ENCODE measurements at regions not wholly inside any gene's neighbourhood (a gene's known extent, or its start where the extent isn't known, plus 50 kb on each side); places are given as distances from the start of the nearest gene placed in this dataset.

DNA sequence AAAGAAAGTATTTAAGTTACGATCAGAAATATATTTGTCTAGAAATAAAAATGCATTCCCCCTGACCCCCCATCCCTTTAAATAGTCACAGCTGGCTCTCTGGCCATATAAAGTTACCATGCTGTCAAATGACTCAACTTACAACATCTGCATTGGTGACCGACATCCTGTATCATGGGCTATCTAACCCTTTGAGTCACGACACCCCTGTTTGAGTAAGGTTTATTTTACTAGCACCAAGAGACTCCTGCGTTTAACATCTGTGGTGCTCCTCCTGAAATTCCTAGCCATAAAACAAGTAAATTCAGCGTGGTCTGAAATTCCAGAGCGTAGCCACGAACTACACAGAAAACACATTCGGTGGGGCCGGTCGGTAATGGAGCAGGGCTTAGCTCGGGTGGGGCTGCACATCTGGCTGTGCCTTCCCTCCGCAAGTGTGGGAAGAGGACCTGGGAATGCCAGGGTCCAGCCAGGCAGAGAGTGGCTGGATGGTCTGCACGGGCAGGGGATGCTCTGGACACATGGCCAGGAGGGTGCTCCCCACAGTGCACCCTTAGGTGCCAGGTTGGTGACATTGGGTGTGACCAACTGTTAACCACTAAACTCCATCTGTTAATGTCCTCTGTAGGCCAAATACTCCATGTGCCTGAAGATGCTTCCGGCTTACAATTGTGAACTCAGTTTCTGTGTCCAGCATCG lies 53.0 kb upstream of the CLDN14 start:
- DNase-seq (ENCODE audit: low read depth in 2 of 2) = no peak

- DNase-seq (ENCODE audit: low read depth in 2 of 2) = no peak
These were observed 53.5 kb upstream of the CLDN14 start for GRCh38 chr21:36533468-36533848.

DNA sequence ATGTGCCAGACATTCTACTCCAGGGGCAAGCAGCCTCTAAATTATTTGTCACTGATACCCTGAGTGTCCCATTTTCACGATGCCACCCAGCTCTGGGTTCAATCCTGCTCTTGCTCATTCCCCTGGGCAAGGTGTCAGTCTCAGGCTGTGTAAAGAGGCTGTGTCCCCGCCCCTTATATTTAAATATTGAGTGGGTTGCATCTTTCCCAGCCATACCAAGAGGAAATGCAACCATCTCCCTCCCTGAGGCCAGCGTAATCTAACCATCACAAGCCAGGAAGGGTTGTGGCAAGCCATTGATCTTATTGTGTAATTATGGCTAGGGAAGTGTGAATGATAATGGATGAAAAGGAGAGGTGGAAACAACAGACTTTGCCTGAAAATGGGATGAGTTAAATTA lies 54.7 kb upstream of the CLDN14 start:
- no peak for DNase-seq (ENCODE audit: low read depth in 2 of 2)

DNA sequence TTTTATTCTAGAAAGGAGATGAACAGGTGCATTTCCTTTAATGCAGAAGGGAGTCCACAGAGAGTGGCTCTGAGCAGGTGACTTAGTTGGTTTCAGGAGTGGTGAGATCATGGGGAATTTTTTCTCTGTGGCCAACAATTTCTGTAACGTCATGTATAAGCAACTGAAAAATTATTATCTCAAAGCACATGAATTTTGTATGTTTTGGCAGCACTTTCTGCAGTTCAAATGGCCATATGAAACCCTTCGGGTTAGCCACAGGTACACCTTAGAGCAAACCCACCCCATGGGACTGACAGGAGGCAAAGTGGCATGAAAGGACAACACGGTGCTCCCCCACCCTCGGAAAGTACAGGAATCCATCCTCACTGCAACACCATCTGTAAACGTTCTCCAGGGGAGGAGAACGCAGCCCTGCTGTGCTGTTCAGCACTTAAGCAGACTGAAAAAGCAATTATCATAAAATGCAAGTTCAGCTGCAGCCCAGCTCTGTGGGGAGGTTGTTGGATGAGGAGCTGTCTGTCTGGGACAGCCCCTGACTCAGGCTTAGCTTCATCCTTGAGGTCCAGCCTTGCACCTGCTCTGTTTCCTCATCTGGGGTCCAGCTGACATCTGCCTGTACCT lies 55.8 kb upstream of the CLDN14 start:
- no peak for DNase-seq (ENCODE audit: low read depth in 2 of 2)

GRCh38 chr21:36538761-36539160 lies 58.8 kb upstream of the CLDN14 start:
- DNase-seq (ENCODE audit: low read depth in 2 of 2) = no peak

- no peak for DNase-seq (ENCODE audit: low read depth in 2 of 2)
These were observed 59.7 kb upstream of the CLDN14 start for GRCh38 chr21:36539434-36540150.

GRCh38 chr21:36540700-36541099 lies 60.8 kb upstream of the CLDN14 start:
- DNase-seq (ENCODE audit: low read depth in 2 of 2) = no peak

DNA sequence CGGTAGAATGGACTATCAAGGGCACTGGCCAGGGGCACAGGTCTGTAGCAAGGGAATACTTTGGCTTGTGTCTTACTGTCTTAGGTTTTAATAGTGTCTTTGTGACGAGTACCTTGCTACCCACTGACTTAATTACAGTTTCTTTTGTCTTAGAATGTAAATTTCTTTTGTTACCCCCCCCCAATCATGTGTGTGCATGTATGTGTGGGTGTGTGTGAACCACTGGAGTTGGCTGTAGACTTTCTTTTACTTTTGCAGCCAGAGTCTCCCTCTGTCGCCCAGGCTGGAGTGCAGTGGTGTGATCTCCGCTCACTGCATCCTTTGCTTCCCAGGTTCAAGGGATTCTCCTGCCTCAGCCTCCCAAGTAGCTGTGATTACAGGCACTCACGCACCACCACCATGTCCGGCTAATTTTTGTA lies 61.8 kb upstream of the CLDN14 start:
- no peak for DNase-seq (ENCODE audit: low read depth in 2 of 2)

- DNase-seq (ENCODE audit: low read depth in 2 of 2) = no peak
These were observed 62.6 kb upstream of the CLDN14 start for GRCh38 chr21:36542312-36543101.

DNA sequence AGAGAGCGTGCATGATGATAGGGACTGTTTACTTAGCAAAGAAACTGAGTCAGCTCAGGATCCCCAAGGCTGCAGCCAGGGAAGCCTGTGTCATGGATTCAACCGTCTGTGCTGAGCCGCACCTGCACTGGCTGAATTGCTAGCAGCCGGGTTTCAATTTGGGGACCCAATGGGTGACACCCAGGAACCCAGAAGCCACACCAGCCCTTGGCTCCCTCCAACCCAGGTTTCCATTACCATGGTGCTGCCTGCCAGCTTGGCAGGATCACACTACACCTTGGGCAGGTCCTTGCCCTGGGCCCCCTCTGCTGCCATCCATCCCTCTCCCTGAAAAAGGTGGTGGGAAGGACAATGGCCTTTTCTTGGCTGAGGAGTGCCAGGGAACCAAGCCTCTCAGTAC lies 64.0 kb upstream of the CLDN14 start:
- DNase-seq (ENCODE audit: low read depth in 2 of 2) = no peak

DNA sequence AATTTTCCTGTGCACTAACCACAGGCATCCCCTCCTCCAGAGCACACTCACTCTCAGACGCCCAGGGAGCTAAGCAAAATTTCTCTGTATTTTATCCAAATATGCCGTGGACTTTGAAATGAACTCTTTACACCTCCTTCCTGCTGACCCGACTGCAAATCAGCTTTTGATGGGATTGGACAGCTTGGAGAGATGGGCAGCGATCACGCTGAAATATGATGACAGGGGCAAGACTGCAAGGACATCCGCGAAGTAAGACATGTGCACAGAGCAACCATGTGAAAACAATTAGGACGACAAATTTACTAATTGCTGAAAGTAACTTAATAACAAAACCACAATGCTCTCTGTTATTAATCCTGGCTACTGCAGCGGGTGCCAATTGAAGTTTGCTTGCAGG lies 64.6 kb upstream of the CLDN14 start:
- DNase-seq (ENCODE audit: low read depth in 2 of 2) = no peak

GRCh38 chr21:36545776-36546511 lies 66.0 kb upstream of the CLDN14 start:
- no peak for DNase-seq (ENCODE audit: low read depth in 2 of 2)

DNA sequence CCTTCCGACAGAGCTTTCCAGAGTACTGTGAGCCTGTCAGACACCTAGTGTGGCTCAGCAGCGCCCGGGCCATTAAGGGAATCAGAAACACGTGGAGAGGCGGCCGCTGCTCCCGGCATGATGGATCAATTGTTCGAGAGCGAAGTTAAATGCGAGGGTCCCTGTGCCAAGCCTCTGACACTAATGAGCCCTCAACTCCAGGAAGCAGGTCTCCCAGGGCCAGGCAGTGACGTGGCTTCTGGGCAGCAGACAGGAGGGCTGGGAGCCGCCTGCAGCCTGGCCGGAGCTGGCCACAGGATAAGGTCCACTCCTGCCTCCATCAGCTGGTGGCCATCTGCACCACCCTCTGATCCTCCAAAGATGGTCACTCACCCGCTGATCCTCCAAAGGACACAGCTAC lies 67.5 kb upstream of the CLDN14 start:
- no peak for DNase-seq (ENCODE audit: low read depth in 2 of 2)

- no peak for DNase-seq (ENCODE audit: low read depth in 2 of 2)
These were observed 68.9 kb upstream of the CLDN14 start for GRCh38 chr21:36548866-36549265.

DNA sequence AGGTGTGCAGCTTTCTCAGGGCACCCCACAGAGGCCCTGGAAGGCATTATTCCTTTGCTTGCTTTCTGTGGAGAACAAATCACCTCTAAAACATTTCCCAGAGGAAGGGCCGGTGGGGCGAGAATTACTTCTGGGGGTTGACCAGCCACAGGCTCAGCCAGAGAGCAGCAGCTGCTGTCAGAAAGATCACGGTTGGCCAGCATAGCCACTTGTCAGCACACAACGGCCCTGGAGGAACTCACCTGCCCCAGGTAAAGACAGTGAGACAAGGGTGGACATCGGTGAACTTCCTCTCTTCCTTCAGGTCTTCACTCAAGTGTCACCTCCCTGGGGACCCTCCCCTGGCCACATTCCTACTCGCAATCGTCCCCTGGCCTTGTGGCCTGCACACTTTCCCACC lies 69.5 kb upstream of the CLDN14 start:
- DNase-seq (ENCODE audit: low read depth in 2 of 2) = no peak

- DNase-seq (ENCODE audit: low read depth in 2 of 2) = no peak
These were observed 70.8 kb upstream of the CLDN14 start for GRCh38 chr21:36550761-36551160.

DNA sequence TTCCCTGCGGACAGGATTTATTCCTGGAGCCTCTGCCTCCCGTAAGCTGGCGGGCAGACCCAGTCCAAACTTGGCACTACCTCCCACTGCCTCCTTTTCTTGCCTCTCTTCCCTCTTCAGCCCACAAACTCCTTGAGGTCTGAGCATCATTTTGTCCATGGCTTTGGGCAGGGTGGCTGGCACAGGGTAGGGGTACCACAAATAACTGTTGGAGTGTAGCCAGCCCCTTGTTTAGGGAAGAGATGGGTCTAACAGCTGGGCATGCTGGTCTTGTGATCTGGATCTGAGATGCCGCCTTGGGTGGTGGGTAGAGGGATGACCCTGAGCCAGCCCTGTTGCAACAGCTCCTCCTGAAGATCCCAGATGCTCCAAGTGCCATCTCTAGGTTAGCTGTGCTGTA lies 71.4 kb upstream of the CLDN14 start:
- no peak for DNase-seq (ENCODE audit: low read depth in 2 of 2)

DNA sequence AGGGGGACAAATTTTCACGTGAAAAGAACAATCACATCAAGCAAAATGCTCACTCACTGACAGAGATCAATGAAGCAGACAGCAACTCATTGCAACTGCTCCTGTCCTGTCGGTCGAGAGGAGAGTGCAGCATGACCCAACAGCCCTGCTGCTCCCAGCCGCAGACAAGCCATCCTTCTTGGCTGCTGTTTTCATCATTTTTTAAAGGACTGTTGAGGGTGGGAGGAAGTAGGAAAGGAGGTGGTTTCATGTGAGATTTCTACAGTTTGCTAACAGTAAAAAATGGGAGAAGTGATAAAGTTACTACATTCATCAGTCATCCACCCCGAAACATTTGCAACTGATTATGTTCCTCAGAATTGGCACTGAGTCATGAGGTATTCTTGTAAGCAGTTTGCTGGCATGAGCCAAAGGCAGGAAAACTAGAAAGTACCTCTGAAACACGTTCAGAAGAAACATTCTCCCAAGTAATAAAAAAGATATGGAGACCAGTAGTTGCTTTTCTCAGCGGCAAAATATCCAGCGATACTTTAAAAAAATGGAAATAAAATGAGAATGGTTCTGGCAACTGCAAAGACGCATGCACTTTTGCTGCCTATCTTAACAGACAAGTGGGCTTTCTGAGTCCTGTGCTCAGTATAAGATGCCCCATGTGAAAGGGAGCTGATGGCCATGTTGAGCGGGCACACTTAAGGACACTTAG lies 72.0 kb upstream of the CLDN14 start:
- DNase-seq (ENCODE audit: low read depth in 2 of 2) = no peak

DNA sequence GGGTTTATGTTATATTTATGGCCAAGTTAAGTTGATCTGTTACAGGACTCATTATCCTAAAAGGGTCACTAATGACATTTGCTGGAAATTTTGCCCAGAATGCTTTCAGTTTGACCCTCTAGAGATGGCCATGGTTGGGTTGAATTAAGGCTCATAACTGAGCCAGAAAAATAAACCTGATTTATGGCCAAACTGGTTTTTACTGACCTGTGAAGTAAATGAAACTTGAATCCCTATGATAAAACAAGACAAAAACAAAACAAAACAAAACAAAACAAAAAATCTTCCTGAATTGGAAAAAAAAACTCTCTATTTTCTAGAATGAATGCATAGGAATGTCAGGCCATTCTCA lies 72.5 kb upstream of the CLDN14 start:
- no peak for DNase-seq (ENCODE audit: low read depth in 2 of 2)

GRCh38 chr21:36553406-36553805 lies 73.5 kb upstream of the CLDN14 start:
- no peak for DNase-seq (ENCODE audit: low read depth in 2 of 2)
